Loucy (cell line): ENCODE measurements at regions not wholly inside any gene's neighbourhood (a gene's known extent, or its start where the extent isn't known, plus 50 kb on each side); places are given as distances from the start of the nearest gene placed in this dataset.

ENCODE experiments used
- H2AFZ ChIP-seq: fragments of 200-600 bp; sonication (generic); 2 replicates; pipeline ENCODE4 v1.6.0; 2016; ENCODE audit warnings: antibody characterized with exemption, mild to moderate bottlenecking, low read length, moderate library complexity
- H3F3A ChIP-seq: fragments of 200-600 bp; 2 replicates; pipeline ENCODE4 v1.6.0; 2016; ENCODE audit warnings: antibody characterized with exemption, low read depth, mild to moderate bottlenecking
- H3K27me3 ChIP-seq: fragments of 200-600 bp; sonication (generic); 2 replicates; pipeline ENCODE4 v1.6.1; 2014; ENCODE audit warnings: low read length, mild to moderate bottlenecking; ENCODE audit not compliant: insufficient read depth, poor library complexity, severe bottlenecking
- H3K36me3 ChIP-seq: fragments of 200-600 bp; sonication (generic); 2 replicates; pipeline ENCODE4 v1.6.1; 2016; ENCODE audit warnings: low read length; ENCODE audit not compliant: insufficient read depth
- H3K4me1 ChIP-seq: fragments of 200-600 bp; sonication (generic); 2 replicates; pipeline ENCODE4 v1.5.1; 2014; ENCODE audit warnings: low read length, mild to moderate bottlenecking; ENCODE audit not compliant: insufficient read depth, poor library complexity, severe bottlenecking
- H3K4me2 ChIP-seq: fragments of 200-600 bp; sonication (generic); 2 replicates; pipeline ENCODE4 v1.6.0; 2014; ENCODE audit warnings: antibody characterized with exemption, low read length, low read depth, mild to moderate bottlenecking; ENCODE audit not compliant: poor library complexity, severe bottlenecking
- H3K4me3 ChIP-seq: fragments of 200-600 bp; sonication (generic); 2 replicates; pipeline ENCODE4 v1.5.1; 2014; ENCODE audit warnings: low read length, mild to moderate bottlenecking, mixed read lengths; ENCODE audit not compliant: poor library complexity, severe bottlenecking
- H3K79me2 ChIP-seq: fragments of 200-600 bp; sonication (generic); 2 replicates; pipeline ENCODE4 v1.6.1; 2014; ENCODE audit warnings: low read length; ENCODE audit not compliant: insufficient read depth
- H3K9ac ChIP-seq: fragments of 200-600 bp; sonication (generic); 2 replicates; pipeline ENCODE4 v1.6.0; 2014; ENCODE audit warnings: mild to moderate bottlenecking, low read depth, low read length, moderate library complexity; ENCODE audit not compliant: poor library complexity, severe bottlenecking
- H3K9me2 ChIP-seq: fragments of 200-600 bp; sonication (generic); replicated peaks from 2 replicates; pipeline ENCODE4 v1.6.1; 2016; ENCODE audit warnings: low read depth, low read length, mixed read lengths
- H3K9me3 ChIP-seq: fragments of 200-600 bp; sonication (generic); 2 replicates; pipeline ENCODE4 v1.6.1; 2014; ENCODE audit warnings: mild to moderate bottlenecking, antibody characterized with exemption, low read length, low read depth; ENCODE audit not compliant: insufficient read depth
- H4K20me1 ChIP-seq: fragments of 200-600 bp; sonication (generic); 2 replicates; pipeline ENCODE4 v1.6.0; 2014; ENCODE audit warnings: antibody characterized with exemption, low read length, mild to moderate bottlenecking; ENCODE audit not compliant: insufficient read depth, poor library complexity, severe bottlenecking
- CTCF ChIP-seq: fragments of 200-600 bp; sonication (generic); conservative IDR thresholded peaks from 2 replicates; pipeline ENCODE4 v1.5.1; 2014; ENCODE audit warnings: mild to moderate bottlenecking, antibody characterized with exemption, low read length
- EZH2phosphoT487 ChIP-seq: fragments of 200-600 bp; IDR thresholded peaks from 2 replicates; pipeline ENCODE4 v1.6.1; 2018; ENCODE audit warnings: antibody characterized with exemption, mild to moderate bottlenecking, moderate library complexity, borderline replicate concordance

GRCh38 chr4:102441978-102442911 is 58.9 kb upstream of the NFKB1 start:
- no peaks in the 10 kb centered on the region for H3K79me2 ChIP-seq
- H3K36me3 ChIP-seq, result no peaks in the 10 kb centered on the region
- no peak overlapping the region for H3K4me3 ChIP-seq
- no peak overlapping the region for H3K4me2 ChIP-seq
- H4K20me1 ChIP-seq, result no peaks in the 10 kb centered on the region
- no peaks in the 10 kb centered on the region for H3F3A ChIP-seq
- H2AFZ ChIP-seq, result no peak overlapping the region
- TF ChIP-seq CTCF (no peak), EZH2phosphoT487 (no peak)
- H3K9ac ChIP-seq, result no peak overlapping the region
- no peaks in the 10 kb centered on the region for H3K9me3 ChIP-seq
- H3K4me1 ChIP-seq, result peaks cover 46% of the 10 kb centered on the region
- H3K27me3 ChIP-seq, result no peaks in the 10 kb centered on the region
- H3K9me2 ChIP-seq, result no peaks in the 10 kb centered on the region

- Histone ChIP-seq H3K27me3 (no peaks in the 10 kb centered on the region), H3K79me2 (no peaks in the 10 kb centered on the region), H3K4me1 (peaks cover 42% of the 10 kb centered on the region), H3K9ac (no peak overlapping the region), H3K9me2 (no peaks in the 10 kb centered on the region), H3K9me3 (no peaks in the 10 kb centered on the region), H4K20me1 (no peaks in the 10 kb centered on the region), H2AFZ (peak overlapping the region; percentile 49), H3F3A (no peaks in the 10 kb centered on the region), H3K4me3 (no peak overlapping the region), H3K4me2 (no peak overlapping the region), H3K36me3 (no peaks in the 10 kb centered on the region)
- TF ChIP-seq EZH2phosphoT487 (no peak), CTCF (no peak)
Measured at GRCh38 chr4:102444752-102445151, 56.4 kb upstream of the NFKB1 start.

- no peak overlapping the region; the same call in 1 of the 2 replicates for H2AFZ ChIP-seq
Measured at GRCh38 chr4:102445213-102445612, 55.9 kb upstream of the NFKB1 start.

More at GRCh38 chr4:102445213-102445612, 55.9 kb upstream of the NFKB1 start:
- no peaks in the 10 kb centered on the region for H3K27me3 ChIP-seq
- H4K20me1 ChIP-seq, result no peaks in the 10 kb centered on the region
- H3K4me1 ChIP-seq, result peaks cover 42% of the 10 kb centered on the region
- no peaks in the 10 kb centered on the region for H3K9me3 ChIP-seq
- H3K4me3 ChIP-seq, result no peak overlapping the region
- H3K79me2 ChIP-seq, result no peaks in the 10 kb centered on the region
- H3K4me2 ChIP-seq, result no peak overlapping the region
- no peaks in the 10 kb centered on the region for H3F3A ChIP-seq
- H3K9ac ChIP-seq, result no peak overlapping the region
- H3K9me2 ChIP-seq, result no peaks in the 10 kb centered on the region
- no peaks in the 10 kb centered on the region for H3K36me3 ChIP-seq
- no peak for TF ChIP-seq EZH2phosphoT487
- TF ChIP-seq CTCF, result no peak
